ENCODE measurements at regions not wholly inside any gene's neighbourhood (a gene's known extent, or its start where the extent isn't known, plus 50 kb on each side); places are given as distances from the start of the nearest gene placed in this dataset.

- TF ChIP-seq, protein P1, sequence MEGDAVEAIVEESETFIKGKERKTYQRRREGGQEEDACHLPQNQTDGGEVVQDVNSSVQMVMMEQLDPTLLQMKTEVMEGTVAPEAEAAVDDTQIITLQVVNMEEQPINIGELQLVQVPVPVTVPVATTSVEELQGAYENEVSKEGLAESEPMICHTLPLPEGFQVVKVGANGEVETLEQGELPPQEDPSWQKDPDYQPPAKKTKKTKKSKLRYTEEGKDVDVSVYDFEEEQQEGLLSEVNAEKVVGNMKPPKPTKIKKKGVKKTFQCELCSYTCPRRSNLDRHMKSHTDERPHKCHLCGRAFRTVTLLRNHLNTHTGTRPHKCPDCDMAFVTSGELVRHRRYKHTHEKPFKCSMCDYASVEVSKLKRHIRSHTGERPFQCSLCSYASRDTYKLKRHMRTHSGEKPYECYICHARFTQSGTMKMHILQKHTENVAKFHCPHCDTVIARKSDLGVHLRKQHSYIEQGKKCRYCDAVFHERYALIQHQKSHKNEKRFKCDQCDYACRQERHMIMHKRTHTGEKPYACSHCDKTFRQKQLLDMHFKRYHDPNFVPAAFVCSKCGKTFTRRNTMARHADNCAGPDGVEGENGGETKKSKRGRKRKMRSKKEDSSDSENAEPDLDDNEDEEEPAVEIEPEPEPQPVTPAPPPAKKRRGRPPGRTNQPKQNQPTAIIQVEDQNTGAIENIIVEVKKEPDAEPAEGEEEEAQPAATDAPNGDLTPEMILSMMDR (IDR thresholded peaks at IDR 0.05), result no peak
- no peak for TF ChIP-seq POLR2A (IDR thresholded peaks at IDR 0.05)
These were observed 698.9 kb downstream of the DIPK2A start for GRCh38 chr3:144670571-144670970.

Measured in body of pancreas (tissue), 4 donors.